C4-2B (cell line): ENCODE measurements at regions not wholly inside any gene's neighbourhood (a gene's known extent, or its start where the extent isn't known, plus 50 kb on each side); places are given as distances from the start of the nearest gene placed in this dataset.

Experiments used
- H3K27ac ChIP-seq: fragments of 450-650 bp; 2 replicates; pipeline ENCODE4 v1.5.1; 2017
- ZFX ChIP-seq: fragments of 450-650 bp; IDR thresholded peaks from 2 replicates; pipeline ENCODE4 v1.6.1; 2017
- TF ChIP-seq, protein P1 (sequence below): fragments of 450-650 bp; conservative IDR thresholded peaks from 2 replicates; pipeline ENCODE4 v1.5.1; 2017; ENCODE audit warnings: mild to moderate bottlenecking

DNA sequence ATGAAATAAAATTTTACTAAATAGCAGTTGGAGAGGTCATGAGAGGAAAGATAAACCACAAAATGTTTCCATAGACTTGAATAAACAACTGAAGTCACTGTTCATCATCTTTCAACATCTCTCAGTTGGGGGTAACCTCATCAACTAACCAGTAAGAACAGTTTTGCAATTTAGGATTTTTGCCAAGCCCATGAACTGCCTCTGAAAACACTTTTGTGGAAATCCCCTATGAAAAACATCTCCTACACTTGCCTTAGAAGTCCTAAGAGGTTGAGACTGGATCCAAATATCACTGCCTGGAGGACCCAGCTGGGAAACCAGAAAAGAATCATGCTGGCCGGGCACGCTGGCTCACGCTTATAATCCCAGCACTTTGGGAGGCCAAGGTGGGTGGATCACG is 273.1 kb downstream of the C12orf50 start:
- TF ChIP-seq, protein P1, sequence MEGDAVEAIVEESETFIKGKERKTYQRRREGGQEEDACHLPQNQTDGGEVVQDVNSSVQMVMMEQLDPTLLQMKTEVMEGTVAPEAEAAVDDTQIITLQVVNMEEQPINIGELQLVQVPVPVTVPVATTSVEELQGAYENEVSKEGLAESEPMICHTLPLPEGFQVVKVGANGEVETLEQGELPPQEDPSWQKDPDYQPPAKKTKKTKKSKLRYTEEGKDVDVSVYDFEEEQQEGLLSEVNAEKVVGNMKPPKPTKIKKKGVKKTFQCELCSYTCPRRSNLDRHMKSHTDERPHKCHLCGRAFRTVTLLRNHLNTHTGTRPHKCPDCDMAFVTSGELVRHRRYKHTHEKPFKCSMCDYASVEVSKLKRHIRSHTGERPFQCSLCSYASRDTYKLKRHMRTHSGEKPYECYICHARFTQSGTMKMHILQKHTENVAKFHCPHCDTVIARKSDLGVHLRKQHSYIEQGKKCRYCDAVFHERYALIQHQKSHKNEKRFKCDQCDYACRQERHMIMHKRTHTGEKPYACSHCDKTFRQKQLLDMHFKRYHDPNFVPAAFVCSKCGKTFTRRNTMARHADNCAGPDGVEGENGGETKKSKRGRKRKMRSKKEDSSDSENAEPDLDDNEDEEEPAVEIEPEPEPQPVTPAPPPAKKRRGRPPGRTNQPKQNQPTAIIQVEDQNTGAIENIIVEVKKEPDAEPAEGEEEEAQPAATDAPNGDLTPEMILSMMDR, result no peak
- no peak for TF ChIP-seq ZFX
- no peak overlapping the region for H3K27ac ChIP-seq

GRCh38 chr12:87728931-87729593 is 300.1 kb downstream of the C12orf50 start:
- TF ChIP-seq, protein P1, result no peak
- TF ChIP-seq ZFX, result no peak
- H3K27ac ChIP-seq, result no peak overlapping the region

- TF ChIP-seq, protein P1, result no peak
- TF ChIP-seq ZFX, result no peak
- H3K27ac ChIP-seq, result no peak overlapping the region
These were observed 308.2 kb downstream of the C12orf50 start for GRCh38 chr12:87720967-87721366.

- TF ChIP-seq ZFX, result no peak
- no peak overlapping the region for H3K27ac ChIP-seq
These were observed 324.8 kb downstream of the C12orf50 start for GRCh38 chr12:87704374-87704773.

GRCh38 chr12:87690236-87690810 is 338.9 kb downstream of the C12orf50 start:
- TF ChIP-seq, protein P1, result no peak
- no peak for TF ChIP-seq ZFX
- H3K27ac ChIP-seq, result no peak overlapping the region

DNA sequence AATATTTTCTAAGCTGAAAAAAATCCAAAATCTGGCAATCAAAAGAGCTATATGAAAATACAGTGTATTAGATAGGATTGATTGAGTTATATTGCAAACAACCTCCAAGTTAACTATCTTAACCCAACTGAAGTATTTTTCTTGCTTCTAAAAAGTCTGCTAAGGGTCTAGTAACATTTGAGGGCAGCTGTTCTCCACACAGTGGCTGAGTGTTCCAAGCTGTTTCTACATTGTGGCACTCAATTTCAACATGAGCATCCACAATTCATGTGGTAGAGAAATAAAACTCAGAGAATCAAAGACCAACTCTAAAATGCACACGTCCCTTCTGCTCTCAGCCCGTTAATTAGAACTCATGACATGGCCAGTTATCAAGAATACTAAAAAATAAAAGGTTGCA is 340.0 kb downstream of the C12orf50 start:
- H3K27ac ChIP-seq, result no peak overlapping the region
- TF ChIP-seq, protein P1, result no peak
- no peak for TF ChIP-seq ZFX

DNA sequence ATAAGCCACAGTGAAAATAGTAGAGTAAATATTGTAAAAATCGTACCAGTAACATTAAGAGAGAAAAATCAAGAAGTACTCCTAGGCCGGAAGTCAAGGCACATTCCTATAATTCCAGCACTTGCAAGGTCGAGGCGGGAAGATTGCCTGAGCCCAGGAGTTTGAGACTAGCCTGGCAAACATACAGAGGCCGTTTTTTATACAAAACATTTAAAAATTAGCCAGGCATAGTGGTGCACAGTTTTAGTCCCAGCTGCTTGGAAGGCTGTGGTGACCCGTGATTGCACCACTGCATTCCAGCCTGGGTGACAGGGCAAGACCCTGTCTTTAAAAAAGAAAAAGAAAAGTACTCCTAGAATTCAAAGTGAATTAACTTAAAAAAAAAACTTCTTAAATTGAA is 341.8 kb downstream of the C12orf50 start:
- no peak overlapping the region for H3K27ac ChIP-seq

More for the DNA sequence above, 341.8 kb downstream of the C12orf50 start:
- TF ChIP-seq, protein P1, result no peak
- no peak for TF ChIP-seq ZFX
